LNCaP clone FGC (cell line): ENCODE measurements at regions not wholly inside any gene's neighbourhood (a gene's known extent, or its start where the extent isn't known, plus 50 kb on each side); places are given as distances from the start of the nearest gene placed in this dataset.

Experiments used
- DNase-seq: peaks from one replicate; pipeline ENCODE4 v3.0.0-alpha.2; 2011; ENCODE audit warnings: low read depth
- H3K4me3 ChIP-seq: 2 replicates; pipeline ENCODE4 v1.5.1; 2011; ENCODE audit warnings: mild to moderate bottlenecking, low read depth, low read length, control low read depth
- TF ChIP-seq, protein P1 (sequence below): IDR thresholded peaks from 2 replicates; pipeline ENCODE4 v1.5.1; 2012; ENCODE audit warnings: mild to moderate bottlenecking; ENCODE audit not compliant: control insufficient read depth, insufficient read depth; ENCODE audit errors: extremely low read depth

DNA sequence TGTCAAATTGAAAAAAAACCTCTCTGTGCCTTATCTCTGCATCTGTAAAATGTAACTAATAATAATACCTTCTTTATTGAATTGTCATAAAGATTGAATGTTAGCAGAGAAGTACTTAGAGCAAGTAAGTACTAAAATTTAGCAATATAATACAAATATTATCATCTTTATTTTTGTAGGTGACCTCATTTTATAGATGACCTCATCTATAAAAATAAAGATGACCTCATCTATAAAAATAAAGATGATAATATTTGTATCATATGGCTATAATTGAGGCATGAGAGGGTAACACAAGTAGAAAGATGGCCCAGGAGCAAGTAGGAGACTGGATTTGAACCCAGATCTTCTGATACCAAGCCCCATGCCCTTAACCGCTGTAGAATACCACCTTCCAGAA lies 193.2 kb upstream of the FOXD3 start:
- H3K4me3 ChIP-seq: no peak overlapping the region
- TF ChIP-seq, protein P1, sequence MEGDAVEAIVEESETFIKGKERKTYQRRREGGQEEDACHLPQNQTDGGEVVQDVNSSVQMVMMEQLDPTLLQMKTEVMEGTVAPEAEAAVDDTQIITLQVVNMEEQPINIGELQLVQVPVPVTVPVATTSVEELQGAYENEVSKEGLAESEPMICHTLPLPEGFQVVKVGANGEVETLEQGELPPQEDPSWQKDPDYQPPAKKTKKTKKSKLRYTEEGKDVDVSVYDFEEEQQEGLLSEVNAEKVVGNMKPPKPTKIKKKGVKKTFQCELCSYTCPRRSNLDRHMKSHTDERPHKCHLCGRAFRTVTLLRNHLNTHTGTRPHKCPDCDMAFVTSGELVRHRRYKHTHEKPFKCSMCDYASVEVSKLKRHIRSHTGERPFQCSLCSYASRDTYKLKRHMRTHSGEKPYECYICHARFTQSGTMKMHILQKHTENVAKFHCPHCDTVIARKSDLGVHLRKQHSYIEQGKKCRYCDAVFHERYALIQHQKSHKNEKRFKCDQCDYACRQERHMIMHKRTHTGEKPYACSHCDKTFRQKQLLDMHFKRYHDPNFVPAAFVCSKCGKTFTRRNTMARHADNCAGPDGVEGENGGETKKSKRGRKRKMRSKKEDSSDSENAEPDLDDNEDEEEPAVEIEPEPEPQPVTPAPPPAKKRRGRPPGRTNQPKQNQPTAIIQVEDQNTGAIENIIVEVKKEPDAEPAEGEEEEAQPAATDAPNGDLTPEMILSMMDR: no peak
- no peak for DNase-seq

DNA sequence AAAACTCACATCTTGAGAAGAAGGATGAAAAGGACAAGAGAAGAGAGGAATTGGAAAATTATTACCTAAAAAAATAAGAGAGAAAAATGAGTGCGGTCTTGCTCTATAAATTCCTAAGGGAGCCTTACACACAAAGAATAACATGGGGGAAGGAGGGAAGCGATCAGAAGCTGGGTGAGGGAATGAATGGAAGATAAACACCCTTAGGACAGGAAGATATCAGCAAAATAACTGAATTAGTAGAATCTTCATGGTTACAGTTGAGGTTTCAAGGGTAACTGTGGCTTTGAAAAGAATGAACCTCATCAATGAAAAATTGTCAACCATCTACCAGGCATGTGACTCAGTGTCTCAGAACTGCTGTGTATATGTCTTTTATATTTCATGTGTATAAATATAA lies 192.5 kb upstream of the FOXD3 start:
- TF ChIP-seq, protein P1: no peak
- H3K4me3 ChIP-seq: no peak overlapping the region
- DNase-seq: no peak

DNA sequence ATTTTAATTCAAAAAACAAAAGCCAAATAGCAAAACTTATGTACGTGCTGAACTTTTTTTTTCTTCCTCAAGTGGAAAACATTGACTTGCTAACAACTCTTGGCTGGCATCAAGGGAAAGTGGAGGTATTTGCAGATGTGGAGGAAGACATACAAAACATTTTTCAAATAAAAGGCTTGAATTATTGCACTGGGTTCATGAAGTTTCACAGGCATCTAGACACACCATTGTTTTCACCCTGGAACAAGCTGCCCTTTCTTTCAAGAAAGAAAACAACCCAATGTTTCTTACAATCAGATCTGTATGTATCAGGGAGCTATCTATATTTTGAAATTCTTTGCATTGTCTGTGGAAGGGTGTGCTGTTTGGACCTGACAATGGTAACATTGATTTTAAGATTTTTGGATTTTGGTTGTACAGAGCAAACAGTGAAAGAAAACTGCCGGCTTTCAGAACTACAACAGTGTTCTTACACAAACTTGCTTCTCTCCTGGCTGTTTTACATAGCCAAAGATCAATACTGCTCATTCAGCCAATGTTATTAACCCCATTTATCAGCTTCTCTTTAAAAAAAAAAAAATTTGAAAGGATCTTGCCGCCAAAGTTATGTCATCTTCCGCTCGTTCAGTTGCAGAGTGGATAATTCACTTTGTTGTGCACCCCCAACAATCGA lies 187.7 kb upstream of the FOXD3 start:
- no peak for DNase-seq
- TF ChIP-seq, protein P1: no peak

DNA sequence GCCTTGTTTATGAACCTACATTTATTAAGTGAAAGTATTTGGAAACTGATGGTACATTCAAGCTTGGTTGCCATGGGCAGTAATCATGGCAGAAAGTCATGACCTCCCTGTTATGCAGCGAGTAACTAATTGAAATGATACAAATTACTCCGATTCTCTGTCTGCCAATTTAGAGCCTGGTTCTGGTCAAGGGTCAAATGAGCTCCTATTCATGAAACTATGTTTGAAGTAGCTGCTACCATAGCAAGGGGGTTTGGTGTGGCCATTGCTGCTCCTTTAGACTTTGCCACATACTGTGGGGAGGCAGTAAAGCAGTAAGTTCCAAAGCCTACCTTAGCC lies 187.2 kb upstream of the FOXD3 start:
- DNase-seq: no peak
- H3K4me3 ChIP-seq: no peak overlapping the region
- TF ChIP-seq, protein P1: no peak

More for the DNA sequence above, 187.7 kb upstream of the FOXD3 start:
- H3K4me3 ChIP-seq: no peak overlapping the region

DNA sequence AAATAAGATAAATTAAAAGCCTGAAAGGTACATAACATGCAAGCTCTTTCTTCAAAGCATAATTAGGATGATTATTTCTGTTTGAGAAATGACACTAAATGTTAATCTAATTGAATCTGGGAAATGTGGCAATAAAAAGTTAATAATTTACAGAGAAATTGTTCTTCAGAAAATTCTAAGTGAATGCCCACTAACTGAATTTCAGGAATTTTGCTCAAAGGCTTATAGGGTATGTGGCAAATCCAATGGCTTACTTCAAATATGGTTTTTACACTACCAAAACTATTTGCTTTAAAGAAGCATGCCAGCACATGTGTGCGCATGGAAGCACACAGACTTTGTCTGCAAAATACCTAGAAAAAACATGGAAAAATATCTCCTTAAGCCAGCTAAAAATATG lies 186.6 kb upstream of the FOXD3 start:
- TF ChIP-seq, protein P1: no peak
- H3K4me3 ChIP-seq: no peak overlapping the region
- no peak for DNase-seq

DNA sequence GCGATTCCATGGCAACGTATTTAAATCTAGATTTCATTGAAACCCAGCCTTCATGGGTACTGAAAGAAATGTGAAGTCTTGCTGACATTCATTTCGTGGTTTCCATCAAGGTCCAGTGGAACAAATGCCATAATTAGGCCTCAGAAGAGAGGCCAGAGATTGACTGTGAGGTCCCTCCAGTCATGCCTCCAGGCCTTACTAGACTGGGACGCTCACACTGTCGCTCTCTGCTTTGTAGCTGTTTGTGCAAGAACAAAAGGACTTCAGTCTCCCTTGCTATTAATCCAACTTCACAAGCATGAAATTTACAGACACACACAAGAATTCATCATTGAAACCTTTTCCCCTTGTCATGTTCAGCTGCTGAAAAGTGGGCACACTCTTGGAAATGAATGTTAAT lies 180.4 kb upstream of the FOXD3 start:
- no peak overlapping the region for H3K4me3 ChIP-seq
- TF ChIP-seq, protein P1: no peak
- no peak for DNase-seq

DNA sequence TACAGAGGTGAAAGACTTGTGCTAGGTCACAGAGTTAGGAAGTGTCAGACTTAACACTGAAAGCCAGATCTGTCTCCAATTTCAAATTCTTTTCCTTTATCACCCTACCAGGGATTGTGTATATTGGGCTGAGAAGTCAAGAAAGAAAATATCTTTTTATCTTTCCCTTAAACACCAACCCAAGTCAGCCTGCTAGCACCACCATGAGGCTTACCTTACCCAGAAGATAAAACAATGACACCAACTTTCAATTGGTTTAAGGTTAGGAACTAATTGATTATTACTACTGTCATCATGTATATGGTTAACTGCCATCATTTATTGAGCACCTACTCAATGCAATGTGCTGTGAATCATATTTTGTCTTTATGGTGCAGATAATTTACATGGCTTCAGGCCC lies 178.9 kb upstream of the FOXD3 start:
- no peak overlapping the region for H3K4me3 ChIP-seq
- TF ChIP-seq, protein P1: no peak
- DNase-seq: no peak
